Gastroesophageal sphincter (tissue), 4 donors: ENCODE measurements at regions not wholly inside any gene's neighbourhood (a gene's known extent, or its start where the extent isn't known, plus 50 kb on each side); places are given as distances from the start of the nearest gene placed in this dataset.

ENCODE experiments used
- ATAC-seq: fragments of 150-250 bp; one replicate; pipeline ENCODE4 v1.9.1; 2016; ENCODE audit warnings: mild to moderate bottlenecking, moderate library complexity
- H3K27ac ChIP-seq, 4 donors: fragments of 200-600 bp; sonication (generic) in 3 of 4; 1 replicate in 3 of 4; 2 replicates in 1 of 4; pipeline ENCODE4 v1.5.1; 2016 to 2019
- H3K27me3 ChIP-seq: fragments of 200-600 bp; sonication (generic); one replicate; pipeline ENCODE4 v1.5.1; 2019
- H3K36me3 ChIP-seq, 2 donors: fragments of 200-600 bp; sonication (generic); one replicate each; pipeline ENCODE4 v1.5.1; 2019; ENCODE audit warnings: control low read depth in 1 of 2
- H3K4me1 ChIP-seq, 3 donors: fragments of 200-600 bp; sonication (generic); 1 replicate in 2 of 3; 2 replicates in 1 of 3; pipeline ENCODE4 v1.5.1; 2016 to 2019; ENCODE audit warnings: control low read depth in 2 of 3
- H3K4me3 ChIP-seq, 2 donors: fragments of 200-600 bp; sonication (generic); one replicate each; pipeline ENCODE4 v1.5.1; 2019; ENCODE audit warnings: mild to moderate bottlenecking in 1 of 2, moderate library complexity in 1 of 2
- H3K9me3 ChIP-seq, 3 donors: fragments of 200-600 bp; sonication (generic); one replicate each; pipeline ENCODE4 v1.5.1; 2017 to 2019; ENCODE audit warnings: control low read depth in 2 of 3
- CTCF ChIP-seq, 4 experiments: fragments of 200-600 bp in 2 of 4; fragments of 450-650 bp in 2 of 4; sonication (generic) in 1 of 4; IDR thresholded peaks; one replicate each; pipeline ENCODE4 v1.5.1; 2017 to 2019; ENCODE audit warnings: antibody characterized with exemption in 4 of 4, mild to moderate bottlenecking in 2 of 4, moderate library complexity in 2 of 4
- EP300 ChIP-seq: sonication (generic); formaldehyde crosslinking; IDR thresholded peaks from one replicate; pipeline ENCODE4 v1.6.1; 2017; ENCODE audit warnings: antibody characterized with exemption, mild to moderate bottlenecking
- POLR2A ChIP-seq, 2 donors: fragments of 450-650 bp; IDR thresholded peaks; one replicate each; pipeline ENCODE4 v1.6.1; 2017; ENCODE audit warnings: antibody characterized with exemption in 2 of 2, mild to moderate bottlenecking in 2 of 2, moderate library complexity in 1 of 2
- POLR2AphosphoS5 ChIP-seq: sonication (generic); formaldehyde crosslinking; IDR thresholded peaks from one replicate; pipeline ENCODE4 v1.6.1; 2017; ENCODE audit warnings: antibody characterized with exemption
- WGBS, 2 donors: methylation state at CpG; one replicate each; pipeline ENCODE4 v1.1.5; 2018; ENCODE audit warnings: low coverage in 1 of 2; 5-methylcytosine and 5-hydroxymethylcytosine counted together

- no peaks in the 10 kb centered on the region for H3K36me3 ChIP-seq
- H3K4me1 ChIP-seq, result no peaks in the 10 kb centered on the region
- WGBS, 2 donors, result 100% methylated on average over 1 of the region's 1 CpG
- ATAC-seq, result no peak
- no peak overlapping the region for H3K4me3 ChIP-seq
- no peaks in the 10 kb centered on the region for H3K27me3 ChIP-seq
- no peaks in the 10 kb centered on the region for H3K9me3 ChIP-seq
- TF ChIP-seq CTCF (IDR thresholded peaks at IDR 0.05) (no peak), POLR2A (IDR thresholded peaks at IDR 0.05) (no peak), POLR2AphosphoS5 (no peak), EP300 (no peak)
- no peak overlapping the region for H3K27ac ChIP-seq
These were observed 719.9 kb upstream of the CBLB start for GRCh38 chr3:106588739-106589138.

- Histone ChIP-seq H3K36me3 (no peaks in the 10 kb centered on the region), H3K4me1 (no peaks in the 10 kb centered on the region), H3K9me3 (no peaks in the 10 kb centered on the region), H3K27ac (no peak overlapping the region), H3K4me3 (no peak overlapping the region), H3K27me3 (no peaks in the 10 kb centered on the region)
- no peak for TF ChIP-seq POLR2A (IDR thresholded peaks at IDR 0.05)
- no peak for TF ChIP-seq POLR2AphosphoS5
- 81 to 94% methylated on average over 5 of the region's 5 CpGs for WGBS, 2 donors
- no peak for ATAC-seq
These were observed 720.6 kb upstream of the CBLB start for GRCh38 chr3:106589311-106589942.

- no peaks in the 10 kb centered on the region for H3K9me3 ChIP-seq
- ATAC-seq, result no peak
These were observed 721.4 kb upstream of the CBLB start for GRCh38 chr3:106590216-106590615.

DNA sequence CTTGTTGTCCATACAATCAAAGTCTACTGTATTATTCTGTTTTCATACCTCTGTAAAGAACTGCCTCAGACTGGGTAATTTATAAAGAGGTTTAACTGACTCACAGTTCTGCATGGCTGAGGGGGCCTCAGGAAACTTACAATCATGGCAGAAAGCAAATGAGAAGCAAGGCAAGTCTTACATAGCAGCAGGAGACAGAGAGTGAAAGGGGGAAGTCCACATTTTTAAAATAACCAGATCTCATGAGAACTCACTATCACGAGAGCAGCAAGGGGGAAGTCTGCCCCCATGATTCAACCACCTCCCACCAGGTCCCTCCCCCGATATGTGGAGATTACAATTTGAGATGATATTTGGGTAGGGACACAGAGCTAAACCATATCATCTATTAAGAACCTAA lies 724.6 kb upstream of the CBLB start:
- Histone ChIP-seq H3K36me3 (no peaks in the 10 kb centered on the region), H3K4me1 (no peaks in the 10 kb centered on the region), H3K9me3 (peaks cover 0 to 4% (median 0%) of the 10 kb centered on the region in 3 donors), H3K27ac (no peak overlapping the region), H3K27me3 (no peaks in the 10 kb centered on the region), H3K4me3 (no peak overlapping the region)
- WGBS, 2 donors, result 70 to 88% methylated on average over 2 of the region's 2 CpGs
- TF ChIP-seq POLR2AphosphoS5, result no peak
- TF ChIP-seq POLR2A (IDR thresholded peaks at IDR 0.05), result no peak
- ATAC-seq, result no peak

More at GRCh38 chr3:106590216-106590615, 721.4 kb upstream of the CBLB start:
- Histone ChIP-seq H3K4me3 (no peak overlapping the region), H3K27me3 (no peaks in the 10 kb centered on the region), H3K4me1 (no peaks in the 10 kb centered on the region), H3K27ac (no peak overlapping the region), H3K36me3 (no peaks in the 10 kb centered on the region)
- no peak for TF ChIP-seq CTCF (IDR thresholded peaks at IDR 0.05)
- WGBS, 2 donors, result 36 to 40% methylated on average over 1 of the region's 1 CpG

DNA sequence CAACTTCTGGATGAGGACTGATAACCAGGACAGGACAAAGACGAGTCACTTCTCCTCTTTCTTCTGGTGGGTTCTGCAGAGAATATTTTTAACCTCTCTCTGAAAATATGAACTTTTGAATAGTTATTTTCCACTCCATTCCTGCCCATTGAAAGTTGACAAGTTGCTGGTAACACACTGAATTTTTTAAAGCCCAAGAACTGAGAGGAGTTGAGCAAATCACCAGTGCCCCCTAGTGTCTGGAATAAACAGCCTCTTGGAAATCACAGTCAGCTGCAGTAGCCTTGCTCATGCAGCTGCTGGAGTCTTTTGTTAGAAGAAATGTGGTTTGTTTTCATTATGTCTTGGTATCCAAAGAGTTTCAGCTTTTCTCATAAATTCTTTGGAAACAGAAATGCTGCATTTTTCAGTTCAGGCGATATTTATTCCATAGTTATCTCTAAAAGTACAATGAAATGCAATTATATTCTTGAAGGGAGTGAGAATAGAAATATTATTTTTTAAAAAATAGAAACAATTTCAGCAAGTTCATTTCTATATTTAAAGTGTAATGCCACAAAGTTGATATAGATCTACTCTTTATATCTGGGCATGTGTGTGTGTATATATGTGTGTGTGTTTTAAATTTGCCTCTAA lies 741.0 kb upstream of the CBLB start:
- Histone ChIP-seq H3K9me3 (no peaks in the 10 kb centered on the region), H3K27me3 (no peaks in the 10 kb centered on the region), H3K36me3 (no peaks in the 10 kb centered on the region), H3K4me1 (no peaks in the 10 kb centered on the region), H3K27ac (no peak overlapping the region), H3K4me3 (no peak overlapping the region)
- TF ChIP-seq POLR2AphosphoS5 (no peak), CTCF (IDR thresholded peaks at IDR 0.05) (peak; percentile 73 to 94 (median 84))
- WGBS, 2 donors, result 11 to 24% methylated on average over 2 of the region's 2 CpGs
- ATAC-seq, result peak; percentile 72

DNA sequence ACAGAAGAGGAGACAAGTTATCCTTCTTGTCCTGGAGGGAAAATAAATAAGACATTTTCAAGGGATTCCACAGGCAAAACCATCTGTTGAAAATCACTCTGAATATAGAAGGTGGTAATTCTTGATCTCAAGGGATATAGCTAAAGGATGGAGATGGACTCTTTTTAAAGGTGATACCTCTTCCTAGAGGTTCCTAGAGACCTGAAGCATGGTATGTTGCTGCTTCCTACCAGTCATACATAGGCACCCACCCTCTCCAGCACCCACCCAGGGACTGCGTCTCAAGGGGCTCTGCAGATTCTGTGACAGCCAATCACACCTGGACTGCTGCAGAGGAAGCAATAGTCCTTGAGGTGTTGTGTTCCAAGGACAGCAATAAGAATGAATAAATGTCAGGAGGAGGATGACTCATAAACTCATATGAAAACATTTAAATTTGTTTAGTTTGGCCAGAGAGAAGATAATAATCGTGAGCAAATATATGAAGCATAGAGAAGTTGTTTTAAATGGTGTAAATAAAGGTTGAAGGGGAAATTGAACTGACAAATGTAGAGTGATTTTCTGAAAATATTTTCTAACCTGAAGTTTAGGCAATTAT lies 741.6 kb upstream of the CBLB start:
- no peak for TF ChIP-seq POLR2AphosphoS5
- no peak for TF ChIP-seq POLR2A (IDR thresholded peaks at IDR 0.05)
- TF ChIP-seq CTCF (IDR thresholded peaks at IDR 0.05), result no peak
- TF ChIP-seq EP300, result no peak
- H3K9me3 ChIP-seq, result no peaks in the 10 kb centered on the region
- H3K36me3 ChIP-seq, result no peaks in the 10 kb centered on the region
- H3K4me3 ChIP-seq, result no peak overlapping the region
- no peak for ATAC-seq
- H3K27me3 ChIP-seq, result no peaks in the 10 kb centered on the region
- H3K4me1 ChIP-seq, result no peaks in the 10 kb centered on the region
- no peak overlapping the region for H3K27ac ChIP-seq
- 15 to 75% methylated on average over 1 to 2 of the region's 2 CpGs for WGBS, 2 donors
